Skeletal muscle tissue (tissue), 3 donors: ENCODE measurements at regions not wholly inside any gene's neighbourhood (a gene's known extent, or its start where the extent isn't known, plus 50 kb on each side); places are given as distances from the start of the nearest gene placed in this dataset.

Source experiments
- H3K27ac ChIP-seq: one replicate; pipeline ENCODE4 v1.7.0; 2013; ENCODE audit warnings: mild to moderate bottlenecking, low read depth, low read length, inconsistent platforms
- H3K27me3 ChIP-seq, 3 donors: one replicate each; pipeline ENCODE4 v1.7.0; 2013; ENCODE audit warnings: low read length in 3 of 3; ENCODE audit not compliant: control insufficient read depth in 3 of 3, insufficient read depth in 3 of 3
- H3K36me3 ChIP-seq, 3 donors: one replicate each; pipeline ENCODE4 v1.7.0; 2013; ENCODE audit warnings: low read length in 3 of 3; ENCODE audit not compliant: control insufficient read depth in 3 of 3, insufficient read depth in 3 of 3
- H3K4me1 ChIP-seq, 3 donors: one replicate each; pipeline ENCODE4 v1.7.0; 2013; ENCODE audit warnings: low read length in 3 of 3, mild to moderate bottlenecking in 3 of 3; ENCODE audit not compliant: control insufficient read depth in 3 of 3, insufficient read depth in 3 of 3
- H3K4me3 ChIP-seq, 3 donors: one replicate each; pipeline ENCODE4 v1.7.0; 2013; ENCODE audit warnings: low read length in 3 of 3
- H3K9ac ChIP-seq, 3 donors: one replicate each; pipeline ENCODE4 v1.7.0; 2013; ENCODE audit warnings: low read length in 3 of 3, mild to moderate bottlenecking in 3 of 3, moderate library complexity in 2 of 3, low read depth in 1 of 3
- H3K9me3 ChIP-seq, 3 donors: one replicate each; pipeline ENCODE4 v1.7.0; 2013; ENCODE audit warnings: low read length in 3 of 3; ENCODE audit not compliant: control insufficient read depth in 3 of 3
- donor health status: Osteomylitis.

GRCh38 chrX:113892401-113892800, 691.5 kb upstream of the HTR2C start:
- Histone ChIP-seq H3K4me3 (no peak overlapping the region), H3K4me1 (no peaks in the 10 kb centered on the region), H3K9ac (no peak overlapping the region), H3K27me3 (no peaks in the 10 kb centered on the region), H3K9me3 (no peaks in the 10 kb centered on the region), H3K27ac (no peak overlapping the region), H3K36me3 (no peaks in the 10 kb centered on the region)

DNA sequence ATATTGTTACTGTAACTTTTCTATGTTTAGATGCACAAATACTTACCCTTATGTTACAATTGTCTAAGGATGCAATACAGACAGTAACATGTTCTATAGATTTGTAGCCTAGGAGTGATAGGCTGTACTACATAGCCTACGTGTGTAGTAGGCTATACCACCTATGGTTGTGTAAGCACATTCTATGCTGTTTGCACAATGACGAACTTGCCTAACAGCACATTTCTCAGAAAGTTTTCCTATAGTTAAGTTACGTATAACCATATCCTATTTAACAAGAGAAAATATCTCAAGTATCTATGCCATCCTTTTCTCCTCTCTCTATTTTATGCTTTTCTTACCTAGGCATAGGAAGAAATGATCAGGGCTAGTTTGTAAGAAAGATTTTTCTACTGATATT, 710.8 kb upstream of the HTR2C start:
- no peak overlapping the region for H3K4me3 ChIP-seq
- no peaks in the 10 kb centered on the region for H3K36me3 ChIP-seq
- H3K9me3 ChIP-seq: no peaks in the 10 kb centered on the region
- H3K9ac ChIP-seq: no peak overlapping the region
- no peak overlapping the region for H3K27ac ChIP-seq
- no peaks in the 10 kb centered on the region for H3K27me3 ChIP-seq
- H3K4me1 ChIP-seq: no peaks in the 10 kb centered on the region

- no peaks in the 10 kb centered on the region for H3K4me1 ChIP-seq
- no peak overlapping the region for H3K4me3 ChIP-seq
- no peak overlapping the region for H3K27ac ChIP-seq
- no peak overlapping the region for H3K9ac ChIP-seq
- H3K36me3 ChIP-seq: no peaks in the 10 kb centered on the region
- H3K9me3 ChIP-seq: no peaks in the 10 kb centered on the region
- H3K27me3 ChIP-seq: peaks cover 0 to 5% (median 0%) of the 10 kb centered on the region in 3 donors
Observed at GRCh38 chrX:113868711-113869110, 715.2 kb upstream of the HTR2C start.

GRCh38 chrX:113868177-113868576, 715.7 kb upstream of the HTR2C start:
- no peaks in the 10 kb centered on the region for H3K9me3 ChIP-seq
- peaks cover 0 to 6% (median 0%) of the 10 kb centered on the region in 3 donors for H3K27me3 ChIP-seq
- no peak overlapping the region for H3K9ac ChIP-seq
- H3K4me3 ChIP-seq: no peak overlapping the region
- H3K36me3 ChIP-seq: no peaks in the 10 kb centered on the region
- no peak overlapping the region for H3K27ac ChIP-seq
- H3K4me1 ChIP-seq: no peaks in the 10 kb centered on the region

DNA sequence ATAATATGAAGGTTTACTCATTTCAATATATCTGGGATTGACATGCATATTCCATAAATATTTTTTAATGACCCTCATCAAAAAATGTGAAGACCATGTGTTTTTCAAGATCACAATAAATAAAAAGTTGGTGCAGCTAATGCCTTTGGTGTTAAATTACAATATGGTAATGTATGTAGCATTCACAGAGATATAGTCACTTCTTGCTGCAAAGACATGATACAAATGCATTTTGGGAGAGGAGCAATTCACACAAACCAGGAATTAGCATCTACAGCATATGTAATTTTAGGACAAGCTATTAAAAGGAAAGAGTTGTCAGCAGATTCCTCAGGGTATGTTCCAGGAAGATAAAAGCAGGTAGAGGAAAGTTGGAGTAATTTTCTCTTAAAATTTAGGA, 734.5 kb upstream of the HTR2C start:
- H3K9me3 ChIP-seq: no peaks in the 10 kb centered on the region
- no peak overlapping the region for H3K27ac ChIP-seq
- no peaks in the 10 kb centered on the region for H3K36me3 ChIP-seq
- no peaks in the 10 kb centered on the region for H3K27me3 ChIP-seq
- no peaks in the 10 kb centered on the region for H3K4me1 ChIP-seq
- no peak overlapping the region for H3K4me3 ChIP-seq
- H3K9ac ChIP-seq: no peak overlapping the region

GRCh38 chrX:113833096-113834055, 750.5 kb upstream of the HTR2C start:
- Histone ChIP-seq H3K4me1 (no peaks in the 10 kb centered on the region), H3K9me3 (no peaks in the 10 kb centered on the region), H3K4me3 (no peak overlapping the region), H3K27ac (no peak overlapping the region), H3K27me3 (no peaks in the 10 kb centered on the region), H3K9ac (no peak overlapping the region), H3K36me3 (no peaks in the 10 kb centered on the region)

DNA sequence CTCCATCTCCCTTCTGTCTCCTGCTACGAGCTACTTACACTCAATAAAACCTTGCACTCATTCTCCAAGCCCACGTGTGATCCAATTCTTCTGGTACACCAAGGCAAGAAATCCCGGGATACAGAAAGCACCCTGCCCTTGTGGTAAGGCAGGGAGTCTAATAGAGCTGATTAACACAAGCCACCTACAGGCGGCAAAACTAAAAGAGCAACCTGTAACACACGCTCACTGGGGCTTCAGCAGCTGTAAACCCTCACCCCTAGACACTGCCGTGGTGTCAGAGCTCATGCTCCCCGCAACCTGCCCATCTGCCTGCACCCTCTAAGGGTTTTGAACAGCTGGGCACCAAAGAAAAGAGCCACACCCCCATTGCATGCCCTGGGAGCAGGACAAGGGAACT, 755.4 kb upstream of the HTR2C start:
- H3K27ac ChIP-seq: no peak overlapping the region
- no peaks in the 10 kb centered on the region for H3K27me3 ChIP-seq
- no peak overlapping the region for H3K4me3 ChIP-seq
- H3K4me1 ChIP-seq: no peaks in the 10 kb centered on the region
- H3K9ac ChIP-seq: no peak overlapping the region
- no peaks in the 10 kb centered on the region for H3K36me3 ChIP-seq
- no peaks in the 10 kb centered on the region for H3K9me3 ChIP-seq

DNA sequence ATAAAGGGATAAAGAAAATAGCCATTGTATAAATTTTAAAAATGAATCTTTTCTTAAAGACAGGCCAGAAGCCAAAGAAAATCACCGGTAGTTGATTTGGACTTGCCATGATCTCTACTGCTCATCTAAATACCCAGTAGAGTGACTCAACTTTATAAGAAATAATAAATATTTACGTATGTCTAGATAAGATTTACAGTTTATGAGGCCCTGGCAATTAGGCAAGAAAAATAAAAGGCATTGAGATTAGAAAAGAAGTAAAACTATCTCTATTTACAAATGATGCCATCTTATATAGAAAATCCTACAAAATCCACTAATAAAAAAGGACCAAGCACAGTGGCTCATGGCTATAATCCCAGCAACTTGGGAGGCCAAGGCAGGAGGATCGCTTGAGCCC, 765.5 kb upstream of the HTR2C start:
- no peak overlapping the region for H3K9ac ChIP-seq
- H3K4me1 ChIP-seq: no peaks in the 10 kb centered on the region
- H3K27me3 ChIP-seq: no peaks in the 10 kb centered on the region
- no peak overlapping the region for H3K4me3 ChIP-seq
- no peak overlapping the region for H3K27ac ChIP-seq
- H3K9me3 ChIP-seq: peaks cover 0 to 2% (median 0%) of the 10 kb centered on the region in 3 donors
- no peaks in the 10 kb centered on the region for H3K36me3 ChIP-seq

- H3K4me1 ChIP-seq: no peaks in the 10 kb centered on the region
- no peak overlapping the region for H3K9ac ChIP-seq
- no peak overlapping the region for H3K27ac ChIP-seq
- no peaks in the 10 kb centered on the region for H3K9me3 ChIP-seq
- H3K36me3 ChIP-seq: no peaks in the 10 kb centered on the region
- no peak overlapping the region for H3K4me3 ChIP-seq
- no peaks in the 10 kb centered on the region for H3K27me3 ChIP-seq
Observed at GRCh38 chrX:113804819-113805218, 779.1 kb upstream of the HTR2C start.

GRCh38 chrX:113804291-113804690, 779.6 kb upstream of the HTR2C start:
- no peak overlapping the region for H3K9ac ChIP-seq
- H3K4me1 ChIP-seq: no peaks in the 10 kb centered on the region
- no peaks in the 10 kb centered on the region for H3K9me3 ChIP-seq
- H3K36me3 ChIP-seq: no peaks in the 10 kb centered on the region
- H3K4me3 ChIP-seq: no peak overlapping the region
- no peak overlapping the region for H3K27ac ChIP-seq
- H3K27me3 ChIP-seq: no peaks in the 10 kb centered on the region
